ENCODE measurements at regions not wholly inside any gene's neighbourhood (a gene's known extent, or its start where the extent isn't known, plus 50 kb on each side); places are given as distances from the start of the nearest gene placed in this dataset.

DNA sequence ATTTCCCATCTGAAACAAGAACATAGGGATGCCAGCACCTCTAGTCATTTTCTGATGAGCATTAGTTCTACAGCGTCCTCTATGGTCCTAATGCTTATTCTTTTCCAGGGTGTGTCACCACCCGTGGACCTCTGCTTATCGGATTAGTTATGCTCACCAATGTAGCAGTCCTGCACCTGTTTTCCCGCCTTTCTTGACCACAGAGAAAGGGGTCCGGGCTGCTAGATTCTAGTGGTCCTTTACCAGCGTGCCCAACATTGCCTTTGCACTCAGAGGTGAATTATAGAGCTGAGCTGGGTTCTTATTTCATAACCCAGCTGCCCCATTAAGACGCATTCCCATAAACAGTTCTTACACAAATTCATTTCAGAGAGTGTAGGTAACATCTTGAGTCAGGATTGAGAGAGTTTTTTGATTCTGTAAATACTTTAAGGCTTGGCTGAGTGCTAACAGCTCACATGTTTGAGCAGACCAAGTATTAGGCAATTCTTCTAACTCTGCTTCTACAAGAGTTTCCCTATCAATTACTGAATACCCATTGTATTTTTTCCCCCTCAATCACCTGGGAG is 2205.1 kb upstream of the C9orf72 start:
- WGBS (ENCODE audit: insufficient coverage) = 100% methylated on average over 6 of the region's 7 CpGs
- Histone ChIP-seq H3K4me3 (ENCODE audit: control insufficient read depth in 1 of 7, extremely low read depth in 1 of 7, insufficient read depth in 4 of 7, low read depth in 2 of 7, low read length in 6 of 7) (no peak overlapping the region), H3K27me3 (replicated peaks in 2 of 5; ENCODE audit: control insufficient read depth in 4 of 5, insufficient read depth in 5 of 5, low read length in 4 of 5) (no peaks in the 10 kb centered on the region), H3K36me3 (ENCODE audit: control insufficient read depth in 4 of 4, insufficient read depth in 4 of 4, low read length in 3 of 4) (no peaks in the 10 kb centered on the region), H3K9me3 (ENCODE audit: control extremely low read depth in 1 of 5, control insufficient read depth in 4 of 5, insufficient read depth in 2 of 5, low read depth in 1 of 5, low read length in 4 of 5) (no peaks in the 10 kb centered on the region), H3K4me1 (ENCODE audit: control extremely low read depth in 1 of 4, control insufficient read depth in 4 of 4, insufficient read depth in 4 of 4, low read length in 3 of 4) (peaks cover 0 to 5% (median 0%) of the 10 kb centered on the region in 4 experiments), H3K27ac (ENCODE audit: insufficient read depth in 1 of 2, low read depth in 1 of 2, low read length in 2 of 2, poor library complexity in 1 of 2, severe bottlenecking in 2 of 2) (no peak overlapping the region)
- POLR2A ChIA-PET = no interaction called here
- CTCF ChIA-PET = no interaction called here
- no peak for DNase-seq

DNA sequence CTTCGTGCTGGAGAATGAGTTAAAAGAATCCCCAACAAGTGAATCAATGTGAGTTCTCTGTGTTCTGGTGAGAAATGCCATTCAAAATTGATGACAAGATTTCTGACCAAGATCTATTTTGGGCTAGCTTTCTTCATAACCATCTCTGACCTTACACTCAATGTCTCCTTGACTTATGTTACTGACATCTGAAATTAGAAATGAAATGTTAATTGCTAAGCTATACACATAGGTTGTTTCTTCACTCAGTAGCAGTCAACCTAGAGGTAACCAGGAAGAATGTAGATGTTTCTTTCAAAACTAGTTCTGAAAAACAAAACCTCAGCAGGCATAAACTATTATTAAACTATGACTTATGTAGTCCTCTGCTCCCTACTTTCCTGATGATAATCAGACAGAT is 2220.7 kb upstream of the C9orf72 start:
- Histone ChIP-seq H3K4me3 (ENCODE audit: control insufficient read depth in 1 of 7, extremely low read depth in 1 of 7, insufficient read depth in 4 of 7, low read depth in 2 of 7, low read length in 6 of 7) (no peak overlapping the region), H3K9me3 (ENCODE audit: control extremely low read depth in 1 of 5, control insufficient read depth in 4 of 5, insufficient read depth in 2 of 5, low read depth in 1 of 5, low read length in 4 of 5) (no peaks in the 10 kb centered on the region), H3K27me3 (replicated peaks in 2 of 5; ENCODE audit: control insufficient read depth in 4 of 5, insufficient read depth in 5 of 5, low read length in 4 of 5) (no peaks in the 10 kb centered on the region), H3K4me1 (ENCODE audit: control extremely low read depth in 1 of 4, control insufficient read depth in 4 of 4, insufficient read depth in 4 of 4, low read length in 3 of 4) (no peaks in the 10 kb centered on the region), H3K36me3 (ENCODE audit: control insufficient read depth in 4 of 4, insufficient read depth in 4 of 4, low read length in 3 of 4) (no peaks in the 10 kb centered on the region), H3K27ac (ENCODE audit: insufficient read depth in 1 of 2, low read depth in 1 of 2, low read length in 2 of 2, poor library complexity in 1 of 2, severe bottlenecking in 2 of 2) (no peak overlapping the region)
- 75% methylated on average over 1 of the region's 1 CpG for WGBS (ENCODE audit: insufficient coverage)
- no peak for DNase-seq
- ChIA-PET CTCF (no interaction called here), POLR2A (no interaction called here)

DNA sequence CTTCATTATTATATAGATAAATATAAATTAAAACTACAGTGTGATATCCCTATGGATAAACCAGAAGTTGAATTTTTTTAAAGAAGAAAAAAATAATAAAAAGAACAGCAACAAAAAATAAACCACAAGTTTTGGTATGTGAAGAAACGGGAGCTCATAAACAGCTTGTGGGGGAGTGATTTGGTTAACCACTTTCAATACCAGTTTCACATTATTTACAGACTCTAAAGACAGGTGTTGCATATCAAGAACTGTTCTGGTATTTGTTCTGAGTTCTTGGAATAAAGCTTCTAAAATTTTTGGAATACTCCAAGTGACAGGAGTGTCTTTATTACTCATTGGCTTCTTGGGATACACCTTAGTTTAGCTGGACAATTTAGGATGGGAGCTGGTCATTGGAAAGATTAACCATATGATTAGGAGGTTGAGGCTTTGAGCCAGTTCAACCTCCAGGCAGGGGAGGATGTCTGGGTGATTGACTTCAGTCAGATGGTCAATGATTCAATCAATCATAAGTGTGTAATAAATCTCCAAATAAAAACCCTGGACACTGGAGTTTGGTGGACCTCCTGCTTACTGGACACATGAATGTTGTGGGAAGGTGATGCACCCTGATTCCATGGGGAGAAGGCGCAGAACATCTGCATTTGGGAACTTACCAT is 2223.1 kb upstream of the C9orf72 start:
- Histone ChIP-seq H3K27ac (ENCODE audit: insufficient read depth in 1 of 2, low read depth in 1 of 2, low read length in 2 of 2, poor library complexity in 1 of 2, severe bottlenecking in 2 of 2) (no peak overlapping the region), H3K4me3 (ENCODE audit: control insufficient read depth in 1 of 7, extremely low read depth in 1 of 7, insufficient read depth in 4 of 7, low read depth in 2 of 7, low read length in 6 of 7) (no peak overlapping the region), H3K27me3 (replicated peaks in 2 of 5; ENCODE audit: control insufficient read depth in 4 of 5, insufficient read depth in 5 of 5, low read length in 4 of 5) (no peaks in the 10 kb centered on the region), H3K4me1 (ENCODE audit: control extremely low read depth in 1 of 4, control insufficient read depth in 4 of 4, insufficient read depth in 4 of 4, low read length in 3 of 4) (no peaks in the 10 kb centered on the region), H3K9me3 (ENCODE audit: control extremely low read depth in 1 of 5, control insufficient read depth in 4 of 5, insufficient read depth in 2 of 5, low read depth in 1 of 5, low read length in 4 of 5) (no peaks in the 10 kb centered on the region), H3K36me3 (ENCODE audit: control insufficient read depth in 4 of 4, insufficient read depth in 4 of 4, low read length in 3 of 4) (no peaks in the 10 kb centered on the region)
- no peak for DNase-seq
- 100% methylated on average over 1 of the region's 2 CpGs for WGBS (ENCODE audit: insufficient coverage)
- POLR2A ChIA-PET = no interaction called here
- CTCF ChIA-PET = no interaction called here

DNA sequence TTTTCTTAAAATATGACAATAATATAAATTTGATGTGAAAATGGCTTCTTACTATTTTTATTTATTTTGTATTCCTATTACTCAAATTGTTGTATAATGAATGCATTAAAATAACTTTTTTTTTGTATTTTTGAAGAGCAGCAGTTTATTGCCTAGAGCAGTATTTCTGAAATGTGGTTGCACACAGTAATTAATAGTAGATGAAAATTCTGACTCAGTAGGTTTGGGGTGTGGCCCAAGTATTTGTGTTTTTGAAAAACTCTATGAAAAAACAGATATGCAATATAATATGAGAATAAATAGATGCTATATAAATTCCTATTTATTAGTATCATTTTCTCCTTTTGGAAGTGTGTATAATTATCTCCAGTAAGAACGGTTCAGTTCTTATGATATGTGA is 2225.3 kb upstream of the C9orf72 start:
- H3K36me3 ChIP-seq (ENCODE audit: control insufficient read depth in 4 of 4, insufficient read depth in 4 of 4, low read length in 3 of 4) = no peaks in the 10 kb centered on the region
- no peaks in the 10 kb centered on the region for H3K27me3 ChIP-seq (replicated peaks in 2 of 5; ENCODE audit: control insufficient read depth in 4 of 5, insufficient read depth in 5 of 5, low read length in 4 of 5)
- ChIA-PET POLR2A (no interaction called here), CTCF (no interaction called here)
- H3K9me3 ChIP-seq (ENCODE audit: control extremely low read depth in 1 of 5, control insufficient read depth in 4 of 5, insufficient read depth in 2 of 5, low read depth in 1 of 5, low read length in 4 of 5) = no peaks in the 10 kb centered on the region
- no peak overlapping the region for H3K4me3 ChIP-seq (ENCODE audit: control insufficient read depth in 1 of 7, extremely low read depth in 1 of 7, insufficient read depth in 4 of 7, low read depth in 2 of 7, low read length in 6 of 7)
- H3K4me1 ChIP-seq (ENCODE audit: control extremely low read depth in 1 of 4, control insufficient read depth in 4 of 4, insufficient read depth in 4 of 4, low read length in 3 of 4) = no peaks in the 10 kb centered on the region
- no CpG with 5 or more reads among the region's 1 CpG for WGBS (ENCODE audit: insufficient coverage)
- H3K27ac ChIP-seq (ENCODE audit: insufficient read depth in 1 of 2, low read depth in 1 of 2, low read length in 2 of 2, poor library complexity in 1 of 2, severe bottlenecking in 2 of 2) = no peak overlapping the region
- no peak for DNase-seq

DNA sequence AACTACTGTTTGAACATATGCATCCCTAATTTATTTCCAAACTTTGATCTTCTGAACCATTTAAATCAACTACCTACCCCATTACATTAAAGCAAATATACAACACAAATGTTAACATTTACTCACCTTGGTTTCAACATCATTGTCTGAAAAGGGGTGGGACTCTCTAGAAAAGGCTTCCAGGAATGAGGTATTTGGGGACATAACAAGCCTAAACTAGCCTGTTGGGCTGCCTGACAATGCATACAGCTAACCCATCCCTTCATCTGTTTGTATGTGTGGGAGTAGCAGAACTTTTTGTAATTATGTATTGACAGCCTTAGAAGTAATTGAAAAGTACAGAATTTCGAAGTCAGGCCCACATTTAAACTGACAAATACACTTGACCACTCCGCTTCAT is 2225.9 kb upstream of the C9orf72 start:
- WGBS (ENCODE audit: insufficient coverage) = no CpG with 5 or more reads among the region's 2 CpGs
- CTCF ChIA-PET = no interaction called here
- no peaks in the 10 kb centered on the region for H3K27me3 ChIP-seq (replicated peaks in 2 of 5; ENCODE audit: control insufficient read depth in 4 of 5, insufficient read depth in 5 of 5, low read length in 4 of 5)

DNA sequence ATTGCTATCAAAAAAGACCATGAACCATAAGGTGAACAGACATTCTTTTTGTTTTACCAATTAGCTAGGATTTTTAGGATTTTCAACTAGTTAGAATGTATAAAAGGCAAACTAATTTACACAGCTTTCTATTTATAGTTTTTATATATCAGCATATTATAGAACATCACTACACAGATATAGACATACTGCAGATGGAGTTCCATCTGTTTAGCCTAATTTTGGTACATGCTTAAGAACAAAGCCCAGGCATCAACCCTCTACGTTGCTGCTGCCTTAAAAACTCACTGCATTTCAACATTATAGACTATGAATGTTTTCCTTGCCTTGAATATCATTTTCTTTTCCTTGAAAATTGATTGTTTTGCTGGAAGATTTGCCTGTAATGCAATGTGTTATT is 2227.5 kb upstream of the C9orf72 start:
- Histone ChIP-seq H3K4me3 (ENCODE audit: control insufficient read depth in 1 of 7, extremely low read depth in 1 of 7, insufficient read depth in 4 of 7, low read depth in 2 of 7, low read length in 6 of 7) (no peak overlapping the region), H3K27me3 (replicated peaks in 2 of 5; ENCODE audit: control insufficient read depth in 4 of 5, insufficient read depth in 5 of 5, low read length in 4 of 5) (no peaks in the 10 kb centered on the region), H3K9me3 (ENCODE audit: control extremely low read depth in 1 of 5, control insufficient read depth in 4 of 5, insufficient read depth in 2 of 5, low read depth in 1 of 5, low read length in 4 of 5) (no peaks in the 10 kb centered on the region), H3K4me1 (ENCODE audit: control extremely low read depth in 1 of 4, control insufficient read depth in 4 of 4, insufficient read depth in 4 of 4, low read length in 3 of 4) (no peaks in the 10 kb centered on the region), H3K27ac (ENCODE audit: insufficient read depth in 1 of 2, low read depth in 1 of 2, low read length in 2 of 2, poor library complexity in 1 of 2, severe bottlenecking in 2 of 2) (no peak overlapping the region), H3K36me3 (ENCODE audit: control insufficient read depth in 4 of 4, insufficient read depth in 4 of 4, low read length in 3 of 4) (no peaks in the 10 kb centered on the region)
- CTCF ChIA-PET = no interaction called here
- POLR2A ChIA-PET = no interaction called here
- WGBS (ENCODE audit: insufficient coverage) = no CpG with 5 or more reads among the region's 1 CpG
- DNase-seq = no peak

More for the DNA sequence above, 2225.9 kb upstream of the C9orf72 start:
- H3K27ac ChIP-seq (ENCODE audit: insufficient read depth in 1 of 2, low read depth in 1 of 2, low read length in 2 of 2, poor library complexity in 1 of 2, severe bottlenecking in 2 of 2) = no peak overlapping the region
- DNase-seq = no peak
- POLR2A ChIA-PET = no interaction called here
- no peaks in the 10 kb centered on the region for H3K4me1 ChIP-seq (ENCODE audit: control extremely low read depth in 1 of 4, control insufficient read depth in 4 of 4, insufficient read depth in 4 of 4, low read length in 3 of 4)
- no peak overlapping the region for H3K4me3 ChIP-seq (ENCODE audit: control insufficient read depth in 1 of 7, extremely low read depth in 1 of 7, insufficient read depth in 4 of 7, low read depth in 2 of 7, low read length in 6 of 7)
- no peaks in the 10 kb centered on the region for H3K9me3 ChIP-seq (ENCODE audit: control extremely low read depth in 1 of 5, control insufficient read depth in 4 of 5, insufficient read depth in 2 of 5, low read depth in 1 of 5, low read length in 4 of 5)
- no peaks in the 10 kb centered on the region for H3K36me3 ChIP-seq (ENCODE audit: control insufficient read depth in 4 of 4, insufficient read depth in 4 of 4, low read length in 3 of 4)

- Histone ChIP-seq H3K4me1 (ENCODE audit: control extremely low read depth in 1 of 4, control insufficient read depth in 4 of 4, insufficient read depth in 4 of 4, low read length in 3 of 4) (no peaks in the 10 kb centered on the region), H3K9me3 (ENCODE audit: control extremely low read depth in 1 of 5, control insufficient read depth in 4 of 5, insufficient read depth in 2 of 5, low read depth in 1 of 5, low read length in 4 of 5) (no peaks in the 10 kb centered on the region), H3K36me3 (ENCODE audit: control insufficient read depth in 4 of 4, insufficient read depth in 4 of 4, low read length in 3 of 4) (no peaks in the 10 kb centered on the region), H3K27ac (ENCODE audit: insufficient read depth in 1 of 2, low read depth in 1 of 2, low read length in 2 of 2, poor library complexity in 1 of 2, severe bottlenecking in 2 of 2) (no peak overlapping the region), H3K4me3 (ENCODE audit: control insufficient read depth in 1 of 7, extremely low read depth in 1 of 7, insufficient read depth in 4 of 7, low read depth in 2 of 7, low read length in 6 of 7) (no peak overlapping the region), H3K27me3 (replicated peaks in 2 of 5; ENCODE audit: control insufficient read depth in 4 of 5, insufficient read depth in 5 of 5, low read length in 4 of 5) (no peaks in the 10 kb centered on the region)
- WGBS (ENCODE audit: insufficient coverage) = no CpG with 5 or more reads among the region's 3 CpGs
- ChIA-PET CTCF (no interaction called here), POLR2A (no interaction called here)
- no peak for DNase-seq
Measured at GRCh38 chr9:29802454-29802853, 2229.2 kb upstream of the C9orf72 start.
